Neuronal stem cell (in vitro differentiated cells): ENCODE measurements at regions not wholly inside any gene's neighbourhood (a gene's known extent, or its start where the extent isn't known, plus 50 kb on each side); places are given as distances from the start of the nearest gene placed in this dataset.
"Not testable (repeated sequence)": the region's sequence is repeated elsewhere in the genome, so short reads cannot be mapped to it uniquely, and the experiment has no call there.

Experiments
- DNase-seq: peaks from one replicate; pipeline ENCODE4 v3.0.0-alpha.2; 2013; ENCODE audit warnings: low spot score
- H2AFZ ChIP-seq: one replicate; pipeline ENCODE4 v1.6.1; 2013; ENCODE audit warnings: mild to moderate bottlenecking, low read length, inconsistent platforms
- H2AK5ac ChIP-seq: 2 replicates; pipeline ENCODE4 v1.6.1; 2013; ENCODE audit warnings: low read depth, mild to moderate bottlenecking, inconsistent platforms, low read length, moderate library complexity, mixed read lengths
- H2BK120ac ChIP-seq: 2 replicates; pipeline ENCODE4 v1.6.1; 2013; ENCODE audit warnings: low read depth, mild to moderate bottlenecking, inconsistent platforms, low read length, moderate library complexity, mixed read lengths
- H2BK12ac ChIP-seq: one replicate; pipeline ENCODE4 v1.6.1; 2013; ENCODE audit warnings: low read length, inconsistent platforms
- H2BK15ac ChIP-seq: 2 replicates; pipeline ENCODE4 v1.6.1; 2013; ENCODE audit warnings: mild to moderate bottlenecking, low read length, inconsistent platforms, mixed read lengths
- H2BK5ac ChIP-seq: one replicate; pipeline ENCODE4 v1.6.1; 2013; ENCODE audit warnings: inconsistent platforms, mild to moderate bottlenecking, low read length, moderate library complexity
- H3K14ac ChIP-seq: one replicate; pipeline ENCODE4 v1.6.1; 2013; ENCODE audit warnings: low read length, inconsistent platforms
- H3K18ac ChIP-seq: 2 replicates; pipeline ENCODE4 v1.6.1; 2013; ENCODE audit warnings: low read length, inconsistent platforms
- H3K23ac ChIP-seq: 2 replicates; pipeline ENCODE4 v1.6.1; 2013; ENCODE audit warnings: low read depth, mild to moderate bottlenecking, mixed read lengths, low read length, inconsistent platforms; ENCODE audit not compliant: poor library complexity
- H3K27ac ChIP-seq: replicated peaks from 3 replicates; pipeline ENCODE4 v1.5.1; 2013; ENCODE audit warnings: low read length, inconsistent platforms
- H3K27me3 ChIP-seq, 3 experiments: 2 replicates each; pipeline ENCODE4 v1.6.1; 2013; ENCODE audit warnings: low read length in 3 of 3, mild to moderate bottlenecking in 2 of 3, inconsistent platforms in 1 of 3, low read depth in 1 of 3, mixed read lengths in 1 of 3, moderate library complexity in 1 of 3; ENCODE audit not compliant: control insufficient read depth in 3 of 3, insufficient read depth in 3 of 3
- H3K36me3 ChIP-seq, 2 donors: replicated peaks in 1 of 2; 2 replicates each; pipeline ENCODE4 v1.6.1; 2013; ENCODE audit warnings: low read length in 2 of 2; ENCODE audit not compliant: control insufficient read depth in 2 of 2, insufficient read depth in 2 of 2
- H3K4ac ChIP-seq: 2 replicates; pipeline ENCODE4 v1.6.1; 2013; ENCODE audit warnings: inconsistent platforms, mild to moderate bottlenecking, low read length, moderate library complexity
- H3K4me1 ChIP-seq, 2 donors: 1 replicate in 1 of 2; 2 replicates in 1 of 2; pipeline ENCODE4 v1.6.1; 2013; ENCODE audit warnings: low read length in 2 of 2, low read depth in 1 of 2; ENCODE audit not compliant: control insufficient read depth in 2 of 2, insufficient read depth in 1 of 2
- H3K4me2 ChIP-seq: one replicate; pipeline ENCODE4 v1.6.1; 2013; ENCODE audit warnings: mild to moderate bottlenecking, low read length, inconsistent platforms; ENCODE audit not compliant: insufficient read depth, poor library complexity, severe bottlenecking
- H3K4me3 ChIP-seq, 2 donors: 2 replicates each; pipeline ENCODE4 v1.5.1; 2013; ENCODE audit warnings: low read length in 2 of 2, mild to moderate bottlenecking in 2 of 2, inconsistent platforms in 1 of 2, moderate library complexity in 1 of 2
- H3K79me1 ChIP-seq: one replicate; pipeline ENCODE4 v1.6.1; 2013; ENCODE audit warnings: low read depth, mild to moderate bottlenecking, inconsistent platforms, low read length, moderate library complexity
- H3K9ac ChIP-seq: one replicate; pipeline ENCODE4 v1.6.1; 2013; ENCODE audit warnings: mild to moderate bottlenecking, low read depth, low read length, inconsistent platforms; ENCODE audit not compliant: poor library complexity
- H3K9me3 ChIP-seq, 2 donors: replicated peaks in 1 of 2; 2 replicates each; pipeline versions ENCODE3 to v1.6.1; 2013; ENCODE audit warnings: low read length in 2 of 2, mild to moderate bottlenecking in 2 of 2, inconsistent platforms in 1 of 2, low read depth in 1 of 2, mixed read lengths in 1 of 2, moderate library complexity in 1 of 2; ENCODE audit not compliant: control insufficient read depth in 2 of 2, insufficient read depth in 1 of 2
- H4K8ac ChIP-seq: one replicate; pipeline ENCODE4 v1.6.1; 2013; ENCODE audit warnings: low read depth, mild to moderate bottlenecking, inconsistent platforms, low read length, moderate library complexity
- H4K91ac ChIP-seq: one replicate; pipeline ENCODE4 v1.6.1; 2013; ENCODE audit warnings: low read length, low read depth, mild to moderate bottlenecking, inconsistent platforms; ENCODE audit not compliant: poor library complexity
- WGBS, 2 donors: extraction: QIAGEN DNeasy Blood & Tissue Kit; methylation state at CpG; one replicate each; pipeline ENCODE4 v1.1.7; 2013; ENCODE audit warnings: missing lambda C conversion rate in 2 of 2, mixed read lengths in 1 of 2; ENCODE audit not compliant: insufficient read length in 2 of 2, insufficient replicate concordance in 1 of 2; ENCODE audit errors: extremely low coverage in 2 of 2; 5-methylcytosine and 5-hydroxymethylcytosine counted together

DNA sequence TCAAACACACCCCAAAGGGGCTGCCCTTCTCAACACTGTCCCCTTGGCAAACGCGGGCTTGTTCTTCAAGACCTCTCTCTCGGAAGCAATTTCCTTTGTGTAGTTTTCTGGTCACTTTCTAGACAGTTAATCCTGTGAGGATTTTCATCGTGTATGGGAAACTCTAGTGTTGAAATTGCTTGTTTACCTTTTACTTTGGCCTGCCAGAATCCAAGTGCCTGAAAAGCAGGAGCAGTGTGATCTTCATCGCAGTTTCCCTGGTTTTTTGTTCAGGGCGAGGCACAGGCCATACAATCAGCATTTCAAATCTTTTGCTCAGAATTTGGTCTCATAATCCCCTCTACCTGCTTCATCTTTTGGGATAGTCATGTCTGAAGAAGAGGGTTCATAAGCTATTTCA is 115.7 kb upstream of the C9orf72 start:
- H2BK5ac ChIP-seq, result no peak overlapping the region
- H3K27ac ChIP-seq, result no peak overlapping the region
- H3K4me1 ChIP-seq, result no peaks in the 10 kb centered on the region
- no peak overlapping the region for H2AK5ac ChIP-seq
- H3K4ac ChIP-seq, result no peak overlapping the region
- no peak overlapping the region for H2BK120ac ChIP-seq
- peak overlapping the region; percentile 16 for H2AFZ ChIP-seq
- H3K23ac ChIP-seq, result no peak overlapping the region
- H3K9ac ChIP-seq, result no peak overlapping the region
- H3K9me3 ChIP-seq, result peaks cover 0 to 4% of the 10 kb centered on the region in 2 donors
- no peak overlapping the region for H3K14ac ChIP-seq
- no peaks in the 10 kb centered on the region for H3K27me3 ChIP-seq
- no peak for DNase-seq
- H3K4me3 ChIP-seq, result no peak overlapping the region
- H3K4me2 ChIP-seq, result no peak overlapping the region
- H3K79me1 ChIP-seq, result no peaks in the 10 kb centered on the region
- no peaks in the 10 kb centered on the region for H3K36me3 ChIP-seq
- no peak overlapping the region for H4K91ac ChIP-seq
- no peak overlapping the region for H4K8ac ChIP-seq
- H2BK15ac ChIP-seq, result no peak overlapping the region
- H2BK12ac ChIP-seq, result no peak overlapping the region
- no peak overlapping the region for H3K18ac ChIP-seq
- no CpG with 5 or more reads among the region's 6 CpGs for WGBS, 2 donors

DNA sequence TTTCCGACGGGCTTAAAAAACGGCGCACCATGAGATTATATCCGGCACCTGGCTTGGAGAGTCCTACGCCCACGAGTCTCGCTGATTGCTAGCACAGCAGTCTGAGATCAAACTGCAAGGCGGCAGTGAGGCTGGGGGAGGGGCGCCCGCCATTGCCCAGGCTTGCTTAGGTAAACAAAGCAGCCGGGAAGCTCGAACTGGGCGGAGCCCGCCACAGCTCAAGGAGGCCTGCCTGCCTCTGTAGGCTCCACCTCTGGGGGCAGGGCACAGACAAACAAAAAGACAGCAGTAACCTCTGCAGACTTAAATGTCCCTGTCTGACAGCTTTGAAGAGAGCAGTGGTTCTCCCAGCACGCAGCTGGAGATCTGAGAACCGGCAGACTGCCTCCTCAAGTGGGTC is 117.5 kb upstream of the C9orf72 start:
- not testable (repeated sequence) for H4K8ac ChIP-seq, H2BK15ac ChIP-seq, H3K27ac ChIP-seq, H3K27me3 ChIP-seq, H3K79me1 ChIP-seq, H3K14ac ChIP-seq, H2BK120ac ChIP-seq, H2AK5ac ChIP-seq, H4K91ac ChIP-seq, H3K4me3 ChIP-seq, H3K18ac ChIP-seq, H3K23ac ChIP-seq, H3K4me2 ChIP-seq, H3K4me1 ChIP-seq, H2BK12ac ChIP-seq, H3K9ac ChIP-seq, H3K36me3 ChIP-seq, H3K4ac ChIP-seq, H2AFZ ChIP-seq, H2BK5ac ChIP-seq, H3K9me3 ChIP-seq, DNase-seq
- WGBS, 2 donors, result no CpG with 5 or more reads among the region's 17 CpGs

DNA sequence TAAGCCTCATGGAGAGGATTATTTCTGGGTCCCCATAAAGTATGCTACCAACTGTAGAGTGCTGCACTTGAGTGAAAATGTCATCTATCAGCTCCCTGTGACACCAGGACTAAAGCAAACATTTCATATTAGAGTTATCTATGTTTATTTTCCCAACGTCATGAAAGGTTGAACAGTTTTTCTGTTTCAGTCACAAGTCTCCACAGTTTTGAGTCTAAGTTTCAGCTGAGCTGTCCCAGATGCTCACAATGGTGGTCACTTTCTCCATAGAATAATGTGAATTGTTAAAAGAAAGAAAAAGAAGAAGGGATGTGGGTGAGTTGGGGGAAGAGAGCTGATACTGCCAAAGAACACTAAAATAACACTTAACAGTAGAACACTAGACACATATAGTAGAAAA is 126.3 kb upstream of the C9orf72 start:
- DNase-seq, result no peak
- no peak overlapping the region for H2AK5ac ChIP-seq

GRCh38 chr9:27701016-27701415 is 127.7 kb upstream of the C9orf72 start:
- Histone ChIP-seq H2BK15ac (no peak overlapping the region), H3K79me1 (no peaks in the 10 kb centered on the region), H3K27ac (no peak overlapping the region), H3K36me3 (no peaks in the 10 kb centered on the region), H3K27me3 (no peaks in the 10 kb centered on the region), H3K4ac (no peak overlapping the region), H2AK5ac (no peak overlapping the region), H2BK120ac (no peak overlapping the region), H3K14ac (no peak overlapping the region), H4K91ac (no peak overlapping the region), H2AFZ (peak overlapping the region; percentile 19), H2BK5ac (no peak overlapping the region), H3K9me3 (peaks cover 0 to 5% of the 10 kb centered on the region in 2 donors), H3K4me1 (peaks cover 3 to 4% of the 10 kb centered on the region in 2 donors), H3K4me2 (no peak overlapping the region), H2BK12ac (no peak overlapping the region), H4K8ac (no peak overlapping the region), H3K18ac (no peak overlapping the region), H3K23ac (no peak overlapping the region), H3K4me3 (no peak overlapping the region), H3K9ac (no peak overlapping the region)
- no CpG with 5 or more reads among the region's 3 CpGs for WGBS, 2 donors
- no peak for DNase-seq

More for the DNA sequence above, 126.3 kb upstream of the C9orf72 start:
- Histone ChIP-seq H2BK12ac (no peak overlapping the region), H3K14ac (no peak overlapping the region), H3K4me1 (peaks cover 3 to 4% of the 10 kb centered on the region in 2 donors), H2BK5ac (no peak overlapping the region), H3K4me2 (no peak overlapping the region), H3K27me3 (no peaks in the 10 kb centered on the region), H4K8ac (no peak overlapping the region), H3K36me3 (no peaks in the 10 kb centered on the region), H3K4me3 (no peak overlapping the region), H3K23ac (no peak overlapping the region), H3K9ac (no peak overlapping the region), H3K9me3 (peaks cover 0 to 5% of the 10 kb centered on the region in 2 donors), H3K18ac (no peak overlapping the region), H2BK120ac (no peak overlapping the region), H3K27ac (no peak overlapping the region), H2BK15ac (no peak overlapping the region), H4K91ac (no peak overlapping the region), H3K79me1 (no peaks in the 10 kb centered on the region), H3K4ac (no peak overlapping the region), H2AFZ (no peak overlapping the region)
- WGBS, 2 donors, result no CpG with 5 or more reads among the region's 1 CpG
